Tibial nerve (tissue), 4 donors: ENCODE measurements at regions not wholly inside any gene's neighbourhood (a gene's known extent, or its start where the extent isn't known, plus 50 kb on each side); places are given as distances from the start of the nearest gene placed in this dataset.

ENCODE experiments used
- EP300 ChIP-seq, 2 donors: sonication (generic); formaldehyde crosslinking; IDR thresholded peaks; one replicate each; pipeline ENCODE4 v1.6.1; 2017; ENCODE audit warnings: antibody characterized with exemption in 2 of 2, mild to moderate bottlenecking in 1 of 2
- POLR2A ChIP-seq, 2 donors: fragments of 450-650 bp; IDR thresholded peaks; one replicate each; pipeline ENCODE4 v1.6.1; 2017; ENCODE audit warnings: antibody characterized with exemption in 2 of 2, mild to moderate bottlenecking in 2 of 2, moderate library complexity in 2 of 2
- TF ChIP-seq, protein P1 (sequence below), 5 experiments: fragments of 200-600 bp in 3 of 5; fragments of 450-650 bp in 2 of 5; sonication (generic) in 3 of 5; IDR thresholded peaks; one replicate each; pipeline ENCODE4 v1.5.1; 2016 to 2019; ENCODE audit warnings: antibody characterized with exemption in 5 of 5, mild to moderate bottlenecking in 3 of 5, moderate library complexity in 2 of 5

DNA sequence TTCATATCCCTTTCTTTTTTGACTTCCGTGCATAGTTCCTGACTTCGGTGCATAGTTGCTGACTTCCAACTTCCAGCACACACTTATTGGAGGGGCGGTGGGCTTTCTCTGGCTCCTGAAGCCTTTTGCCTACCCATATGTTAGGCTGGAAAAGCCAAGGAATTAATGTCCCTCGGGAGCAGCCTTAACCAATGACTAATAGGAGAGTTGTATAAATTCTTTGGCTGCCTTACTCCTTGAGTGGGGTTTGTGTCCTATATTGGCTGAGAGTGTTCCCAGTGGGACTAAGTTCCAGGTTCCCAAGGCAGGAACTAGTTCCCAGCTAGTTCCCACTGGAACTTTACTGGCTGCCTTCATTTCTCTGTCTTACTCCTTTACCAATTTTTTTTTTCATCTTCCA is 105.7 kb downstream of the ZNF326 start:
- TF ChIP-seq, protein P1, sequence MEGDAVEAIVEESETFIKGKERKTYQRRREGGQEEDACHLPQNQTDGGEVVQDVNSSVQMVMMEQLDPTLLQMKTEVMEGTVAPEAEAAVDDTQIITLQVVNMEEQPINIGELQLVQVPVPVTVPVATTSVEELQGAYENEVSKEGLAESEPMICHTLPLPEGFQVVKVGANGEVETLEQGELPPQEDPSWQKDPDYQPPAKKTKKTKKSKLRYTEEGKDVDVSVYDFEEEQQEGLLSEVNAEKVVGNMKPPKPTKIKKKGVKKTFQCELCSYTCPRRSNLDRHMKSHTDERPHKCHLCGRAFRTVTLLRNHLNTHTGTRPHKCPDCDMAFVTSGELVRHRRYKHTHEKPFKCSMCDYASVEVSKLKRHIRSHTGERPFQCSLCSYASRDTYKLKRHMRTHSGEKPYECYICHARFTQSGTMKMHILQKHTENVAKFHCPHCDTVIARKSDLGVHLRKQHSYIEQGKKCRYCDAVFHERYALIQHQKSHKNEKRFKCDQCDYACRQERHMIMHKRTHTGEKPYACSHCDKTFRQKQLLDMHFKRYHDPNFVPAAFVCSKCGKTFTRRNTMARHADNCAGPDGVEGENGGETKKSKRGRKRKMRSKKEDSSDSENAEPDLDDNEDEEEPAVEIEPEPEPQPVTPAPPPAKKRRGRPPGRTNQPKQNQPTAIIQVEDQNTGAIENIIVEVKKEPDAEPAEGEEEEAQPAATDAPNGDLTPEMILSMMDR (IDR thresholded peaks at IDR 0.05), result no peak
- TF ChIP-seq POLR2A (IDR thresholded peaks at IDR 0.05) (no peak), EP300 (IDR thresholded peaks at IDR 0.05) (no peak)
